ENCODE measurements at regions not wholly inside any gene's neighbourhood (a gene's known extent, or its start where the extent isn't known, plus 50 kb on each side); places are given as distances from the start of the nearest gene placed in this dataset.
"Not testable (repeated sequence)": the region's sequence is repeated elsewhere in the genome, so short reads cannot be mapped to it uniquely, and the experiment has no call there.

GRCh38 chr13:72585254-72585653 lies 142.2 kb downstream of the MZT1 start:
- no peak for DNase-seq (ENCODE audit: low read depth)

- no peak for DNase-seq (ENCODE audit: low read depth)
Measured at GRCh38 chr13:72571191-72571590, 156.2 kb downstream of the MZT1 start.

- DNase-seq (ENCODE audit: low read depth): no peak
Measured at GRCh38 chr13:72570019-72570418, 157.4 kb downstream of the MZT1 start.

DNA sequence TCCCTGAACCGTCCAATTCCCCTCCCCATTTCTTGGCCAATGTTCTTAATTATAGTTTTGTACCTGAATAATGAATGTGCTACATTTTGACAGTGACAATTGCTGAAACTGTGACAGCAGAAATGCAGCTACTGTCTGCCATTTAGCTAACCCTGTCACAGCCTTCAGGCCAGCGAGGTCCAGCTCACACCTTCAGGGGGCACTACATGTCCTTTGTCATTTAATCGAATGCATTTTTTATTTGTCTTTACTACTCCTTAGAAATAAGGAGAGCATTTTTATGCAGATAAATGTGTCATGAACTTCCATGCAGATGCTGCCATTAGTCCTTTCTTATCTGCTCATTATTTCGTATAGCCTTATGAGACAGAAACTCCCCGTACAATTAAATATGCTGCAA lies 159.9 kb downstream of the MZT1 start:
- DNase-seq (ENCODE audit: low read depth): no peak

GRCh38 chr13:72566526-72566925 lies 160.9 kb downstream of the MZT1 start:
- DNase-seq (ENCODE audit: low read depth): no peak

DNA sequence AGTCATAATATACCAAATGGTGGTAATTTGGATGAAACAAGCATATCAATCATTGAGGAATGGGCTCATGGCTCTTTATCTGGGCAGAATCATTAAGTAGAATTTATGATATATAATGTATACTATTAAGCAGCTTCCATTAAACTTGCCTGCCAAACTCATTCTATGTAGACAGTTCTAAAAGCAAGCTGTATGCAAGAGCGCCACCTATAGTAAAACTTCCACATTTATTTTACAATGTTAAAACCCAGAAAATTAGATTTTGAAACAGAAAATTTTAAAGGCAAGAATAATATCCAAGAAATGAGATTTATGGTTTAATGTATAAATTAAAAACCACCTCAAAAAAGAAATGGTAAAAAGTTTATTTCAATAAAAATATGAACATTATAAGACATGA lies 161.5 kb downstream of the MZT1 start:
- DNase-seq (ENCODE audit: low read depth): peak; percentile 10

- DNase-seq (ENCODE audit: low read depth): no peak
Measured at GRCh38 chr13:72562686-72563085, 164.7 kb downstream of the MZT1 start.

- no peak for DNase-seq (ENCODE audit: low read depth)
Measured at GRCh38 chr13:72561791-72562190, 165.6 kb downstream of the MZT1 start.

GRCh38 chr13:72559716-72560115 lies 167.7 kb downstream of the MZT1 start:
- no peak for DNase-seq (ENCODE audit: low read depth)

- no peak for DNase-seq (ENCODE audit: low read depth)
Measured at GRCh38 chr13:72556945-72557344, 170.5 kb downstream of the MZT1 start.

DNA sequence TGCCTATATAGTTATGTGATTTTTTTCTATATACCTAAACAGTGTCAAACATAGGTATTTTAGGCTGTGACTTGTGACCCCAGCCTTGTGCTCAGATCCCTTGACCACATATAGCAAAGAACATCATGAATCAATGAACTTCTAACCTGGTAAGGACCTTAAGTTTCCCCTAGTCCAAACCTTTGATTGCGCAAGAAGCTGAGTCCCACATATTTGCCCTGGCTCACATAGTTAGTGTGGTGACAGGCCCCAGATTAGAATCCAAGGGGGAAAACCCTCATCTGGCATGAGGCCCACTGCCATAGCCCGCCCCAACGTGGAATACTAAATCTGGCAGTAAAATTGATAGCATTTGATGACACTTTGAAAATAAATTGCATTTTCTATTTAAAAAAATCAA lies 171.8 kb downstream of the MZT1 start:
- DNase-seq (ENCODE audit: low read depth): no peak

GRCh38 chr13:72552731-72553130 lies 174.7 kb downstream of the MZT1 start:
- DNase-seq (ENCODE audit: low read depth): no peak

DNA sequence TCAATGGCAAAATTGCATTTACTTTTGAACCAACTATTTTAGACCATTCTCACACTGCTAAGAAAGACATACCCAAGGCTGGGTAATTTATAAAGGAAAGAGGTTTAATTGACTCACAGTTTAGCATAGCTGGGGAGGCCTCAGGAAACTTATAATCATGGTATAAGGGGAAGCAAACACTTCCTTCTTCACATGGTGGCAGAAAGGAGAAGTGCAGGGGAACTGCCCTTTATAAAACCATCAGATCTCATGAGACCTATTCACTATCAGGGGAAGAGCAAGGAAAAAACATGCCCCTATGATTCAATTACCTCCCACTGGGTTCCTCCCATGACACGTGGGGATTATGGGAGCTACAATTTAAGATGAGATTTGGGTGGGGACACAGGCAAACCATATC lies 181.5 kb downstream of the MZT1 start:
- not testable (repeated sequence) for DNase-seq (ENCODE audit: low read depth)

- no peak for DNase-seq (ENCODE audit: low read depth)
Measured at GRCh38 chr13:72545030-72545719, 182.3 kb downstream of the MZT1 start.

DNA sequence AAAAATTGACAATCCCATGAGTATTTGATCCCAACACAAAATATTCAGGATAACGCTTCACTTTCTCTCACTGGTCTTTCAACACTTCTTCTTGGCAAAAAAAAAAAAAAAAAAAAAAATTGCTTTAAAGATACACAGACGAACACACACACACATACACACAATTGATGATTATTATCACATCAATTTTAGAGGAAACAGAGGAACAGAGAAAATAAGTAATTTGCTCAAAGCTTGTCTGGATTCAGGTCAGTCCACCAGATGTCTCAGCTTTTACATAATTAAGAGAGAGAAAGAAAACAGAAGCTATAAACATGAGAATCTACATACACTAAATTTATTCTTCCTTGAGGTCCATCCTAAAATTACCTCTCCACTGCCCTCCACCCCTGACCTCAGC lies 183.4 kb downstream of the MZT1 start:
- no peak for DNase-seq (ENCODE audit: low read depth)

DNA sequence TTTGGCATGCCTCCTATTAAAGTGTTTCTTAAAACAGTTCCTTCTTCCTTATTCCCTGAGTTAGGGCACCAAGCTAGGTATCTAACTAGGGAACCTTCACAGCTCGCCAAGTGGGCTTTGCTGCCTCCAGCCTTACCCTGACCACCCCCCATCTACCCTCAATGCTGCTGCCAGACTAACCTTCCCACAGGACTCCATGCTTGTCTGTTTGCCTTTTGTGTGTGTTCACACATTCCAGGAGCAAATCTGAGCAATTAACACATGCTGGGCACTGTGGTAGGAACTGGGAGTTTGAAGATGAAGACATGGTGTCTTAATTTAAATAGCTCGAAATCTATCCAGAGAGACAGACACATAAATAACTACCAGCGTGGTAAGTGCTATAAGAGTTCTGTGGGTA lies 185.2 kb downstream of the MZT1 start:
- DNase-seq (ENCODE audit: low read depth): no peak

DNA sequence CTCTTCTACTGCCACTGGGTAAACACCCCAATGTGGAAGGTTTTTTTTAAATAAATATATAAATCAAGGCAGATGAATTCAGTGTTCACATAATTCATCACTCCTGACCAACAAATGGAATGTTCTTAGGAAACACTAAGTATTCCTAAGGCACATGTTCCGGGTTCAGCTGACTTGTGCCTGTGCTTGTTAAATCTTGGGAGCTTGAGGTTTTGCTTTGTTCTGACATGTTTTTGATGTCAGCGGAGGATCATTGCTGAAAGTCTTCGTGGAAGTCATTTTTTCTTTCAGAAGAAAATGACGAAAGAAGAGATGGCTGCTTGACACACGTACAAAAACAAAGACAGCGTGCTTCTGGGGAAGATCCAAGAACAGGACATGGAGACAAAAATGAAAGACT lies 185.8 kb downstream of the MZT1 start:
- no peak for DNase-seq (ENCODE audit: low read depth)

GRCh38 chr13:72540881-72541280 lies 186.5 kb downstream of the MZT1 start:
- DNase-seq (ENCODE audit: low read depth): no peak

GRCh38 chr13:72539925-72540324 lies 187.5 kb downstream of the MZT1 start:
- no peak for DNase-seq (ENCODE audit: low read depth)

GRCh38 chr13:72537782-72538181 lies 189.6 kb downstream of the MZT1 start:
- DNase-seq (ENCODE audit: low read depth): no peak

DNA sequence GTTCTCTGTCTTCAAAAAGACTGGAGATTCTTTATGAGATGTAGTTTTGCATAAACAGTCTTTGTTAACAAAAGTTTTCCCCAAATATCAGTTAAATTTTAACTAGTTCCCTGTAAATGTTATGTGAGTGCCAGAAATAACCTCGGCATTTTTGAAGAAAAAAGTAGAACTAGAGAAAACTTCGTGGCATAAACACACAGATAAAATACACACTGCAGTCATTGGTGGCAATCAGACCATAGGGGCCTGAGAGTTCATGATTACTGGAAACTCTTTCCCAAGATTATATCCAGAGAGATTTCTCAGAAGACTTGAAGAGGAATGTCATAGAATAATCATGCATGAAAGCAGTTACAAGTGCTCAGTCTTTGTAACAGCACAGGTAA lies 190.0 kb downstream of the MZT1 start:
- no peak for DNase-seq (ENCODE audit: low read depth)

DNA sequence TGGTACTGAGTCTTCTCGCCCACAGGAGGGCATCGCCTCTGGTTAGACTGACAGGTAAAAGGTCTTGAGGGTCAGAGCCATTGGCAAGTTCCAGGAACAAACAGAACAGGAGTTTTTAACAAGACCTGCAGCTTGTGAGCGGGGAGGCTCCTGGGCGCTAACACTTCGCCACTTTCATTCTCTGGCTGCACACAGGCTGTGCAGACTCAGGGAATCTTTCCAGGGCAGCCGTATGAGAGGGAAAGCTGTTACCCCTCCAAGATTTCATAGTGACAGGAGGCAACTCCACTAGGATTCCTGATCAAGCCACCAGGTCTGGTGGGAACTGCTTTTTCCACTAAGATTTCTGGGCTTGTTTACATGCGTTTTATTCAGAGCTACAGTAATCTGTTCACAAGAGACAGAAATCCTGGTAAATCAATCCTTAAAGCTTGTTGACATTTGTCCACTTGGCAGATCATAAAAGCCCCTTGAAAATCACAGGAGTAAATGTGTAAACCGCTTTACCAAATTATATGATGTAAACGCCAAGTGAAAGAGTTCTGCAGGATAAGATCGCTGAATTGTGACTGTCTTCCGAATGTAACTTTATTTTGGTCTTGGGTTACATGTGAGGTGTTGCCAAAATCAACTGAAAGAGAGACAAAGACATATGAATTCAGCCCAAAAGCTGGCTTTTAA lies 190.6 kb downstream of the MZT1 start:
- peak; percentile 1 for DNase-seq (ENCODE audit: low read depth)

DNA sequence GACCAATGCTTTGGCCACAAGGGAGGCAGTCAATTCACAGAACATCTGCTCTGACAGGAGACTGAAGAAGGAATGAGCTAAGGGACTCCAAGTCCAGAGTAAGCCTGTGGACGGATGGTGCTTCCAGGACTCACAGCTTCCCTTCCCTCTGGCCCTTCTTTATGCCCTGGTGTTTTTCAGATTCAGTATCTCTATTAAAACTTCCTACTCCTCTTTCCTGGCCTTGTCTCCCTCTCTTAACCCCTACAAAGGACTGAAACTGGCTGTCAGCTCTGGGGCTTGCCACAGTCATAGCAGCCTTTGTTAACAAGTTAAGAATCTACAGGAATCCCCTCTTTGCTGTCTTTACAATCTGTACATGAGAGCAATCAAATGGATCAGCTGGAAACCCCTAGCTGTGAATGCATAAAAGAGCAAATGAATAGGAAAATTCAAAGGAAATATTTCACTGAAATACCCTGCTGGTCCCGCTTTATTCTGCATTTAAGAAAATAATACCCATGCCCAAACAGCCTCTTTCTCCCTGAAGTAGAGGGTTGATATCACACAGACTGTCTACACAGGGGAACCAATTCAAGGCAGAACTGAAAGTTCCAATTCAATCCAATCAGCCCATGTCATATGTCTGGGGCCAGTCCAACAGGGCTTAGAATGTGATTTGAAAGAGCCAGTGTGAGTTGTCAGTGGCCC lies 192.3 kb downstream of the MZT1 start:
- no peak for DNase-seq (ENCODE audit: low read depth)
